Esophagus squamous epithelium (tissue), 4 donors: ENCODE measurements at regions not wholly inside any gene's neighbourhood (a gene's known extent, or its start where the extent isn't known, plus 50 kb on each side); places are given as distances from the start of the nearest gene placed in this dataset.

Experiments
- POLR2A ChIP-seq, 4 donors: fragments of 450-650 bp; IDR thresholded peaks; one replicate each; pipeline ENCODE4 v1.6.1; 2017; ENCODE audit warnings: antibody characterized with exemption in 4 of 4, mild to moderate bottlenecking in 4 of 4, moderate library complexity in 3 of 4
- TF ChIP-seq, protein P1 (sequence below), 6 experiments: fragments of 450-650 bp in 4 of 6; fragments of 200-600 bp in 2 of 6; sonication (generic) in 2 of 6; IDR thresholded peaks; one replicate each; pipeline ENCODE4 v1.5.1; 2016 to 2019; ENCODE audit warnings: antibody characterized with exemption in 6 of 6, mild to moderate bottlenecking in 4 of 6, moderate library complexity in 4 of 6

DNA sequence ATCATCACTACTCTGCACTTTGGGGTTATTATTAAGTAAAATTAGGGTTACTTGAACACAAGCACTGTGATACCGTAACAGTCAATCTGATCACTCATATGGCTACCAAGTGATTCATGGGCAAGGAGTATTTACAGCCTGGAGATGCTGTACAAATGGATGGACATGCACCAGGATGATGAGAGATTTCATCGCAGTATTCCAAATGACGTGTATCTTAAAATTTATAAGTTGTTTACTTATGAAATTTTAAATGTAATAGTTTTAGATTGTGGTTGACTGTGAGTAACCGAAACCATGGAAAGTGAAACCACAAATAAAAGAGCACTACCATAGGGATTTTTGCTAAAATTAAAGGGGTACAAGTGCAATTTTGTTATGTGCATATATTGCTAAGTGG is 462.2 kb upstream of the PTGER4 start:
- TF ChIP-seq, protein P1, sequence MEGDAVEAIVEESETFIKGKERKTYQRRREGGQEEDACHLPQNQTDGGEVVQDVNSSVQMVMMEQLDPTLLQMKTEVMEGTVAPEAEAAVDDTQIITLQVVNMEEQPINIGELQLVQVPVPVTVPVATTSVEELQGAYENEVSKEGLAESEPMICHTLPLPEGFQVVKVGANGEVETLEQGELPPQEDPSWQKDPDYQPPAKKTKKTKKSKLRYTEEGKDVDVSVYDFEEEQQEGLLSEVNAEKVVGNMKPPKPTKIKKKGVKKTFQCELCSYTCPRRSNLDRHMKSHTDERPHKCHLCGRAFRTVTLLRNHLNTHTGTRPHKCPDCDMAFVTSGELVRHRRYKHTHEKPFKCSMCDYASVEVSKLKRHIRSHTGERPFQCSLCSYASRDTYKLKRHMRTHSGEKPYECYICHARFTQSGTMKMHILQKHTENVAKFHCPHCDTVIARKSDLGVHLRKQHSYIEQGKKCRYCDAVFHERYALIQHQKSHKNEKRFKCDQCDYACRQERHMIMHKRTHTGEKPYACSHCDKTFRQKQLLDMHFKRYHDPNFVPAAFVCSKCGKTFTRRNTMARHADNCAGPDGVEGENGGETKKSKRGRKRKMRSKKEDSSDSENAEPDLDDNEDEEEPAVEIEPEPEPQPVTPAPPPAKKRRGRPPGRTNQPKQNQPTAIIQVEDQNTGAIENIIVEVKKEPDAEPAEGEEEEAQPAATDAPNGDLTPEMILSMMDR (IDR thresholded peaks at IDR 0.05), result no peak
- TF ChIP-seq POLR2A (IDR thresholded peaks at IDR 0.05), result no peak
